Limb (tissue), 2 donors: ENCODE measurements at regions not wholly inside any gene's neighbourhood (a gene's known extent, or its start where the extent isn't known, plus 50 kb on each side); places are given as distances from the start of the nearest gene placed in this dataset.
"Not testable (repeated sequence)": the region's sequence is repeated elsewhere in the genome, so short reads cannot be mapped to it uniquely, and the experiment has no call there.

Experiments
- DNase-seq, 2 donors: peaks; one replicate each; pipeline ENCODE4 v3.0.0-alpha.2; 2016; ENCODE audit errors: extremely low spot score in 2 of 2

- no peak for DNase-seq
These were observed 308.9 kb downstream of the DTHD1 start for GRCh38 chr4:36590343-36590742.

- DNase-seq = no peak
These were observed 320.6 kb downstream of the DTHD1 start for GRCh38 chr4:36601864-36602495.

- DNase-seq = no peak
These were observed 328.2 kb downstream of the DTHD1 start for GRCh38 chr4:36609661-36610060.

DNA sequence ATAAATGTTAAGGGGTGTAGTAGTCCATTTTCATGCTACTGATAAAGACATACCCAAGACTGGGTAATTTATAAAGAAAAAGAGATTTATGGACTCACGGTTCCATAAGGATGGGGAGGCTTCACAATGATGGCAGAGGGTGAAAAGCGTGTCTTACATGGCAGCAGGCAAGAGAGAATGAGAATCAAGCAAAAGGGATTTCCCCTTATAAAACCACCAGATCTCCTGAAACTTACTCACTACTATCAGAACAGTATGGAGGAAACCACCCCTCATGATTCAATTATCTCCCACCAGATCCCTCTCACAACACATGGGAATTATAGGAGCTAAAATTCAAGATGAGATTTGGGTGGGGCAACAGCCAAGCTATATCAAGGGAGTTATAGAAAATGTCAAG lies 329.2 kb downstream of the DTHD1 start:
- DNase-seq = no peak

GRCh38 chr4:36613142-36613541 lies 331.7 kb downstream of the DTHD1 start:
- DNase-seq = not testable (repeated sequence)

GRCh38 chr4:36614011-36614410 lies 332.6 kb downstream of the DTHD1 start:
- DNase-seq = no peak

GRCh38 chr4:36618102-36618501 lies 336.7 kb downstream of the DTHD1 start:
- DNase-seq = no peak

DNA sequence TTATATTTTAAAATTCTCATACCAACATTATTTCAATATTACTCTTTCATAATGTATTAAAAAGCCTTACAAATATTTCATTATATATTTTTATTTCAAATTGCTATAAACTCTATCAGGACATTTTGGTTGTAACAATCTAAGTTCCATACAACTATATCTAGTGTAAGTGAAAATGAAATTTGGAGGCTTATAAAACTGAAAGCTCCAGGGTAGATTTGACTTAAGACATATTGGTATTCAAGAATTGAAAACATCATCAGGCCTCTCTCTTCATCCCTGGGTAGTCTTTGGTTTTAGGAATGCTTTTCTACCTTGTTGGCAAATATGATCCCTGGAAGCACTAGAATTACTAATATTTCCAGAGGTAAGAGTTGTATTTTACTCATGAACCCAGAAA lies 342.6 kb downstream of the DTHD1 start:
- no peak for DNase-seq

- no peak for DNase-seq
These were observed 356.9 kb downstream of the DTHD1 start for GRCh38 chr4:36638273-36638811.

- DNase-seq = no peak
These were observed 359.5 kb downstream of the DTHD1 start for GRCh38 chr4:36640876-36641275.

- DNase-seq = no peak
These were observed 369.8 kb downstream of the DTHD1 start for GRCh38 chr4:36651253-36651652.

- DNase-seq = no peak
These were observed 371.4 kb downstream of the DTHD1 start for GRCh38 chr4:36652857-36653256.

- DNase-seq = no peak
These were observed 384.6 kb downstream of the DTHD1 start for GRCh38 chr4:36665985-36666527.

GRCh38 chr4:36675436-36675835 lies 394.0 kb downstream of the DTHD1 start:
- DNase-seq = no peak

DNA sequence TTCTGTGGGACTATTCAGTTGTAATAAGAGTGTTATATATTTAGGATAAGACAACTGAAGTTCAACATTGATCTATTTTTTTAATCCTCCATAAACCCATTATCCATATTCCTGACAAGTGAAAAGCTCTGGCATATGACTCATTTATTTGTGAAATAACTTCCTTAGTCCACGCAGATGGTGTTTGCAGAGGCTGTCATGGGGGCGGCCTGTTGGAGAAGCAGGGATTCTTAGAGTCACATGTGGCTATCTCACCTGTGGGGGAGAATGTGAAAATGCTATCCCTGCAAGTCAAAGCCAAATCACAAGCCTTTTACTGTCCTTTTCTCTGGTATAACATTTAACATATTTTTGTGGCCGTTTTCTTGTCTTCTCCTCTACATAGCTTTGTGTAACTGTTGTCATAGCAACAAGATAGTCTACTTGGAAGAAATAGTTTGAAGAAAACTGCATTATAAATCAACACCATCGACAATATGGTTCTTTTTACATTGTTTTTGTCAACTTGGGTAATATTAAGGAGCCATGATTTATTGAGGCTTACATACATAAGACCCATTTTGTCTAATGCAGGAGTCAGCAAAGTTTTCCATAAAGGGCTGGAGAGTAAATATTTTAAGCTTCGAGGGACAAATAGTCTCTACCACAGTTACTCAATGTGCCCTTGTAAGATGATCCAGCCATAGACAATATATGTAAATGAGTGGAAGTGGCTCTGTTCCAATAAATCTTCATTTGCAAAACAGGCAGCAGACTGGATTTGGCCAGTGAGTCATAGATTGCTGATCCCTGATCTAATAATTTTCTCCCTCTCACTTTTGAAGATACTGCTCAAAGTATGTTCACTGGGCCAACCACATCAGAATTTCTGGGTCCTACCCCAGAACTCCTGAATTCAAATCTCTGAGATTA lies 395.0 kb downstream of the DTHD1 start:
- no peak for DNase-seq

DNA sequence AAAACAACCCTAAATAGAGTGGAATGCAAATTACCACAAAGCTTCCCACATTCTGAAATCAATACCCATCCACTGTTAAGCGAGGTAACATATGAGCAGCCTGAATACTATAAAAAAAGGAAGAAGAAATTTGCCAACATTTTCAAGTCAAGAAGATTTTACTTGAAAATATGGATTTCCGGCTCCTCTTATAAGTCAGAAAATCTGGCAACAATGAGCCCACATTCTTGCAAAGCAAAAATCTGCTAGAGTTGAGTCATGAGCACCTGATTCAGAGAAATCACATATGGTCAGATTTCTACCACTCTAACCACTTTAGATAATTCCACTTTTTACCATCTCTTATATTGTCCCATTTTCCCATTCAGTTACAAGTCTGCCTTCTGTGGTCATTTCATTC lies 395.7 kb downstream of the DTHD1 start:
- DNase-seq = no peak

GRCh38 chr4:36677874-36678273 lies 396.5 kb downstream of the DTHD1 start:
- DNase-seq = no peak

DNA sequence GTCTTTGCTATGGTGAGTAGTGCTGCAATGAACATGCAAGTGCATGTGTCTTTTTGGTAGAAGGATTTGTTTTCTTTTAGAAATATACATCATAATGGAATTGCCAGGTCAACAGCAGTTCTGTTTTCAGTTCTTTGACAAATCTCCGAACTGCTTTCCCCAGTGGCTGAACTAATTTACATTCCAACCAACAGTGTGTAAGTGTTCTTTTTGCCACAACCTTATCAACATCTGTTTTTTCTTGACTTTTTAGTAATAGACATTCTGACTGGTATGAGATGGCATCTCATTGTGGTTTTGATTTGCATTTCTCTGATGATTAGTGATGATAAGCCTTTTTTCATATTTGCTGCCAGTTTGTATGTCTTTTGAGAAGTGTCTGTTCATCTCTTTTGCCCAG lies 406.3 kb downstream of the DTHD1 start:
- DNase-seq = no peak

- DNase-seq = no peak
These were observed 411.2 kb downstream of the DTHD1 start for GRCh38 chr4:36692586-36692985.

DNA sequence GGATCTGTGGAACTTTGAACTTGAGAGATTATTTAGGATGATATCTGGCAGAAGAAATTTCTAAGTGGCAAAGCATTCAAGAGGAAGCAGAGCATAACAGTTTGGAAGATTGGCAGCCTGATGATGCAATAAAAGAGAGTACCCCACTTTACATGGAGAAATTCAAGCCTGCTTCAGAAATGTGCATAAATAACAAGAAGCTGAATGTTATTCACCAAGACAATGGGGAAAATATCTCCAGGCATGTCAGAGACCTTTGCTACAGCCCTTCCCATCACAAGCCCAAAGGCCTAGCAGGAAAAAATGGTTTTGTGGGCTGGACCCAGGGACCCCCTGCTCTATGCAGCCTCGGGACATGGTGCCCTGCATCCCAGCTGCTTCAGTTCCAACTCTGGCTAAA lies 420.8 kb downstream of the DTHD1 start:
- no peak for DNase-seq

- no peak for DNase-seq
These were observed 422.9 kb downstream of the DTHD1 start for GRCh38 chr4:36704289-36704688.

GRCh38 chr4:36709991-36710390 lies 428.6 kb downstream of the DTHD1 start:
- DNase-seq = no peak
